ENCODE measurements at regions not wholly inside any gene's neighbourhood (a gene's known extent, or its start where the extent isn't known, plus 50 kb on each side); places are given as distances from the start of the nearest gene placed in this dataset.

GRCh38 chr7:155183655-155184054, 113.5 kb downstream of the HTR5A start:
- DNase-seq (ENCODE audit: low read depth, low spot score): no peak
- Histone ChIP-seq H3K27ac (ENCODE audit: low read depth, low read length) (no peak overlapping the region), H3K4me1 (ENCODE audit: control insufficient read depth in 1 of 2, insufficient read depth in 2 of 2, low read length in 2 of 2) (no peaks in the 10 kb centered on the region), H3K9me2 (ENCODE audit: insufficient read depth) (no peaks in the 10 kb centered on the region), H3K36me3 (ENCODE audit: control insufficient read depth in 1 of 2, insufficient read depth in 2 of 2, low read length in 2 of 2) (no peaks in the 10 kb centered on the region), H3K4me2 (ENCODE audit: low read length) (no peak overlapping the region), H3K4me3 (replicated peaks in 1 of 2; ENCODE audit: low read depth in 1 of 2, low read length in 2 of 2) (no peak overlapping the region), H3K79me2 (ENCODE audit: insufficient read depth, low read length) (no peaks in the 10 kb centered on the region), H3K9me3 (ENCODE audit: control insufficient read depth in 1 of 2, insufficient read depth in 1 of 2, low read depth in 1 of 2, low read length in 2 of 2) (peaks cover 14 to 19% of the 10 kb centered on the region in 2 experiments; a peak in 2 of 4 replicates), H2AFZ (ENCODE audit: low read depth, low read length, poor library complexity, severe bottlenecking) (no peak overlapping the region), H3K9ac (ENCODE audit: low read length) (no peak overlapping the region), H4K20me1 (ENCODE audit: insufficient read depth) (no peaks in the 10 kb centered on the region), H3K27me3 (ENCODE audit: insufficient read depth, low read length) (no peaks in the 10 kb centered on the region)
- ChIA-PET POLR2A (no interaction called here), CTCF (no interaction called here), RAD21 (ENCODE audit: low non-redundant PET in 1 of 2, low total read pairs in 2 of 2, uncharacterized antibody in 2 of 2, unreplicated experiment in 2 of 2) (no interaction called here)
- intact Hi-C loops (cut with micrococcal nuclease): no loop called here
- ATAC-seq: no peak
- TF ChIP-seq POLR2AphosphoS5 (IDR thresholded peaks at IDR 0.05; ENCODE audit: low read depth, low read length): no peak
- TF ChIP-seq, protein P1, sequence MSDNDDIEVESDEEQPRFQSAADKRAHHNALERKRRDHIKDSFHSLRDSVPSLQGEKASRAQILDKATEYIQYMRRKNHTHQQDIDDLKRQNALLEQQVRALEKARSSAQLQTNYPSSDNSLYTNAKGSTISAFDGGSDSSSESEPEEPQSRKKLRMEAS (IDR thresholded peaks at IDR 0.05): no peak
- no peak for TF ChIP-seq TCF7L2 (IDR thresholded peaks at IDR 0.05; ENCODE audit: borderline replicate concordance, extremely low read depth, insufficient read depth, insufficient read length)
- no TSS peak for BruUV-seq (replicated peaks)

DNA sequence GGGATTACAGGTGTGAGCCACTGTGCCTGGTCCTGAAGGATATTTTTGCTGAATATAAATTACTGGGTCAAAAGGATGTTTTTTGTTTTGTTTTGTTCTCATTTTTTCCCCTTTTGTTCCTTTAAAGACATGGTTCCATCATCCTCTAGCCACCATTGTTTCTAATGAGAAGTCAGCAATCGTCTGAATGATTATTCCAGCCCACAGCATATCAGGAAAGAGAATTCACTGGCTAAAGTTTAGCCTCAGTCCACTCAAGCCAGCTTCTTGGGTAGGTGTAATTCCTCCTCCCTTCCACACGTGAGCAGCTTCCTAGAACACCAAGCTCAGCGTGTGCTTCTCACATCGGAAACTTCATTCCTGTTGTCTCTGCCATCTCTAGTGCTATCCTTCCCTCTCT, 112.8 kb upstream of the INSIG1 start:
- Histone ChIP-seq H3K4me1 (ENCODE audit: control insufficient read depth in 1 of 2, insufficient read depth in 2 of 2, low read length in 2 of 2) (no peaks in the 10 kb centered on the region), H3K9me3 (ENCODE audit: control insufficient read depth in 1 of 2, insufficient read depth in 1 of 2, low read depth in 1 of 2, low read length in 2 of 2) (peaks cover 14 to 19% of the 10 kb centered on the region in 2 experiments; a peak in 2 of 4 replicates), H2AFZ (ENCODE audit: low read depth, low read length, poor library complexity, severe bottlenecking) (no peak overlapping the region), H3K27ac (ENCODE audit: low read depth, low read length) (no peak overlapping the region), H3K9ac (ENCODE audit: low read length) (no peak overlapping the region), H3K9me2 (ENCODE audit: insufficient read depth) (no peaks in the 10 kb centered on the region), H3K4me2 (ENCODE audit: low read length) (no peak overlapping the region), H3K27me3 (ENCODE audit: insufficient read depth, low read length) (no peaks in the 10 kb centered on the region), H3K36me3 (ENCODE audit: control insufficient read depth in 1 of 2, insufficient read depth in 2 of 2, low read length in 2 of 2) (no peaks in the 10 kb centered on the region), H3K4me3 (replicated peaks in 1 of 2; ENCODE audit: low read depth in 1 of 2, low read length in 2 of 2) (no peak overlapping the region), H3K79me2 (ENCODE audit: insufficient read depth, low read length) (no peaks in the 10 kb centered on the region), H4K20me1 (ENCODE audit: insufficient read depth) (no peaks in the 10 kb centered on the region)
- BruUV-seq (replicated peaks): no TSS peak
- ChIA-PET POLR2A (no interaction called here), CTCF (no interaction called here), RAD21 (ENCODE audit: low non-redundant PET in 1 of 2, low total read pairs in 2 of 2, uncharacterized antibody in 2 of 2, unreplicated experiment in 2 of 2) (no interaction called here)
- ATAC-seq: no peak
- intact Hi-C loops (cut with micrococcal nuclease): no loop called here
- no peak for DNase-seq (ENCODE audit: low read depth, low spot score)
- TF ChIP-seq ELF1 (IDR thresholded peaks at IDR 0.05; ENCODE audit: borderline replicate concordance, low read depth): no peak
- TF ChIP-seq YY1 (IDR thresholded peaks at IDR 0.05; ENCODE audit: extremely low read depth, insufficient replicate concordance, low read depth, low read length): no peak
- TF ChIP-seq ZBTB33 (IDR thresholded peaks at IDR 0.05; ENCODE audit: extremely low read depth, insufficient replicate concordance, low read length): no peak
- no peak for TF ChIP-seq ZFX (IDR thresholded peaks at IDR 0.05)
- TF ChIP-seq CBX3 (IDR thresholded peaks at IDR 0.05; ENCODE audit: low read depth): peak; percentile 82
- TF ChIP-seq CEBPB (IDR thresholded peaks at IDR 0.05; ENCODE audit: low read depth): no peak
- no peak for TF ChIP-seq TCF7L2 (IDR thresholded peaks at IDR 0.05; ENCODE audit: borderline replicate concordance, extremely low read depth, insufficient read depth, insufficient read length)
- no peak for TF ChIP-seq ZNF274 (IDR thresholded peaks at IDR 0.05; ENCODE audit: low read depth, low read length)
